GM18861 (cell line): ENCODE measurements at regions not wholly inside any gene's neighbourhood (a gene's known extent, or its start where the extent isn't known, plus 50 kb on each side); places are given as distances from the start of the nearest gene placed in this dataset.
"Not testable (repeated sequence)": the region's sequence is repeated elsewhere in the genome, so short reads cannot be mapped to it uniquely, and the experiment has no call there.

Experiments used
- ATAC-seq: cut with Tn5 transposase; IDR thresholded peaks from one replicate; pipeline ENCODE4 v1.9.1; 2021; ENCODE audit not compliant: unreplicated experiment

GRCh38 chr1:80632284-80632683 is 1168.5 kb upstream of the ADGRL2 start:
- no peak for ATAC-seq

DNA sequence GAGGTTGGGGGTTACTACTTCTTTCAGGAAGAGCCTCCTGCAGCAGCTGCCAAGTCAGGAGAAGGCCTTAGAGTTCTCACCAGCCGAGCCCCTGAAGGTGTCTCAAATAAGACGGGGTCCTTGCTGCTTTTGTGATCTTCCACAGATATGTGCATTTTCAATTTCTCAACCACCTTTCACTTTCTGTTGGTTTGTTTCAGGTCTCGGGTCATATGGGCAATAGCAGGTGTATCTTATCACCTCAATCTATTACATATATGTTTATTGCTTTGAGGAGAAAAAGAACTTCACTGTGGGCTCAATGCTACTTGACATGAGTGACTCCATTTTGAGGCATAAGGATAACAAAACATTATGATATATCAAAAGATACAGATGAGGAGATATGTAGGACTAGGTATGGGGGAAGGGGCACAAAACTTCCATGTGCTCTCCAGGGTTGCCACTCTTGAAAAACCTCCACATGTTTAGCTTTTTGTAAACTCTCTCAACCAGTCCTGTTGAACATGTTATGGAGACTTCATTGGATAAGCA is 1171.4 kb upstream of the ADGRL2 start:
- ATAC-seq = no peak

DNA sequence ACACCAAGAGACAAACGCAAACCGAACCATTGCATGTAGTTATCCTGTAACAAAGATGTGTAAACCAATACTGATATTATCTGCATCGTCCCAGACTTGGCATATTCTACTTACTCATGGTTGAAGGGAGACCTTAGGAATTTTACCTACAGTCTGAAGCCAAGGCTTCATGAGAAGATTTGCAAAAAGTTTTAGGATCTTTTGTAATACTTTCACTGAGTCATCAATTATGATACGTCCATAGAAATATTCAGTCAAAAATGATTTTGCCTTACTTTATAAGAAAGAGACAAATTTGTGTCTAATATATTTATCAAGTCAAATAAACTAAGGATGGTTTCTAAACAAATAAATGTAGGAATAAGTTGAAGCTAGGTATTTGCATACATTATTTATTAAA is 1176.1 kb upstream of the ADGRL2 start:
- ATAC-seq = no peak

- no peak for ATAC-seq
Observed at GRCh38 chr1:80607064-80607463, 1193.7 kb upstream of the ADGRL2 start.

DNA sequence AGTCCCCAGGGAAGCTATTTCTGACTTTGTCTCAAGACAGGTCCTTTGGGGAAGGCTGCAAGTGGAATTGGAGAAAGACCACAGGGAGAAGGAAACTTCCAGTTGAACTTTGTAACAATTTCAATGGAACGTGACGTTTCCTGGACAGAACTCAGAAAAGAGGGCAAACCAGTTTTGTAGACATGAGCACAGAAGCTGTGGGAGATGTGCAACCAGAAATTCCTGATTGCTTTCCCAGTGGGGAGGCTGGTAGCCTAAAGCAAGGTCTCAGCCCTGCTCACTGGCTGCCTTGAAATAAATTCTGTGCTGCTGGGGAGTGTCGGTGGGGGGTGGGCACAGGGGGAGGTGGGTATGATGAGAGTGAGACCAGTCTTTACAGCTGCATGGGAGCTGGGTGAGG is 1206.7 kb upstream of the ADGRL2 start:
- ATAC-seq = no peak

- ATAC-seq = no peak
Observed at GRCh38 chr1:80593197-80593596, 1207.5 kb upstream of the ADGRL2 start.

DNA sequence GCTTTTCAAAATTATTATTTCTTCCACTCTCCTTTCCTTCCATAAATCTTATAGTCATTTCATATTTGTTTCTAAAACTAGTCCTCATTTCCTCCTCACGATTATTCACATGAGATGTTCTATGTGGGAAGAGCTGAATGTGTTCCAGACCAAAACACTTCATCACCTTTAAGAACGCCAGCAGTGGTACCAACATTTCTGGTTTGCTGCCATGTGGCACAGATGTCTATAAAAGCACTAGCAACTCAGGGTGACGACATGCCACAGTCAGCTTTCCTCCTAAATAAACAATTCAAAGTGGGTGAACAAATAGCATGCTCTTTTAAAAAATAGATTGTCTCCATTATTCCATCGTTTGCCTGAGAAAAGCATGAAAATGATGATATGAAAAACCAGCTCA is 1217.8 kb upstream of the ADGRL2 start:
- no peak for ATAC-seq

DNA sequence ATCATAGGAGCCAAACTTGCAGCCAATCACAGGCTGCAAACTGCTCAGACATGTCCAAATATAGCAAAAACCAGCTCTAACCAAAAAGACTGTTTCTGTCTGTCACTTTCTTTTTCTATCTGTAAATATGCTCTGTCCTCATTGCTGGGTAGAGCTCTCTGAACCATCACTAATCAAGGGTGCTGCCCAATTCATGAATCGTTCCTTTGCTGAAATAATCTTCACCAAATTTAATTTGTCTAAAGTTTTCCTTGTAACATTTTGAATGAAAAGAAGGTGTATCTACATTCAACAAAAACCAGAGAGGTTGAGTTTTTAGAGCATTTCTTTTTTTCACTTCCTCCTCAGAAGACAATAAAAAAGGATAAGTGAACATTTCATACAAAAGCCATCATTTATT is 1221.7 kb upstream of the ADGRL2 start:
- no peak for ATAC-seq

DNA sequence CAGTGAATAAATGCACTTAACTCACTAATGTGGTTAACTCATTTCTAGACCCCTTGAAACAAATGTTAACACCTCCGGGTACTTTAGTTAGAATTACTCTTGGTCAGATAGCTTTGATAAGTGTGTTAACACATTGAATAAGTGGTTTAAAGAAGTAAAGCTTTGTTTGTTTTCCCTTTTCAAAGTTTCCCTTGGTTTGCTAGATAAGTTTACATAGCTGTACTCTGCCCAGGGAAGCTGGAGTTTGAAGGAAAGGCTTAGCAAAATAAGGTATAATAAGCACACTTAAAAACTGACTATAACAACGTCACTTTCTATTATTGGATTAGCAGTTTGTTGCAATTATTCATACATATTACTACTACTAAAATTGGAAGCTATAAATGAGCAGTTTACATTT is 1233.9 kb upstream of the ADGRL2 start:
- no peak for ATAC-seq

DNA sequence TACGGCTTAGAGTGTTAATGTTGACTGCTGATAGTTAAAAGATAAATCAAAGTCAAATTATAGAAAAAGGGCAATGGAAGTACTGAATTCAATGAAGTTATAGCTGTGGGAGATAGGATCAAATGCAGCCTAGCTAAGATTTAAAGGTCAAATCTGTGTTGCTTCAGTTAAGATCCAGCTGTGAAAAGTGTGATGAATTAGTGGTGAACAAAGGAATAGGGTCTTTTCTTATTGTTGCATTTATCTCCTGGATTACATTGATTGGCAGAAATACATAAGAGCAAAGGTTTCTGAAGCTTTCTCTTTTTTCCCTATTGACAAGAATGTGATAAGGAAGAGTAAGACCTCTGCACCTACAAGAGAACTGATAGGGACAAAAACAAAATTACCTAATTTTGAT is 1234.6 kb upstream of the ADGRL2 start:
- no peak for ATAC-seq

DNA sequence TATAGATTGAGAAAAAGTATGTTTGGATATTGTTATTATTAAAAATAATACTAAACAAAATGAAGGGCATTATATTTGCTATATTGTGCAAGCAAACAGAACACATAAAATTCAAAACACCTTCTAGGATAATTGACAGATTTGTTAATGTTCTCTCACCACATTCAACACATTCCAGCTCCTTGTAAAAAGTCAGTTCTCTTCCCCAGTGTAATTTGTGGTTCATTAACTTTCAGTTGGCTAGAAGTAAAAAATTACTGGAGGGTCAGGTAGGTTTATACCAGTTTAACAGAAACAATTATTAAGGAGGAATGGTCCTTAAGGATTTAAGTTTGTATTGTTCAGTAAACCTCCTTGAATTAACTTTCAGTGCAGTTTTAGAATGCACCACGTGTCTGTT is 1235.3 kb upstream of the ADGRL2 start:
- ATAC-seq = no peak

- no peak for ATAC-seq
Observed at GRCh38 chr1:80542231-80542630, 1258.5 kb upstream of the ADGRL2 start.

- ATAC-seq = no peak
Observed at GRCh38 chr1:80540596-80540995, 1260.1 kb upstream of the ADGRL2 start.

- ATAC-seq = no peak
Observed at GRCh38 chr1:80540149-80540548, 1260.6 kb upstream of the ADGRL2 start.

GRCh38 chr1:80539298-80539697 is 1261.4 kb upstream of the ADGRL2 start:
- ATAC-seq = not testable (repeated sequence)

DNA sequence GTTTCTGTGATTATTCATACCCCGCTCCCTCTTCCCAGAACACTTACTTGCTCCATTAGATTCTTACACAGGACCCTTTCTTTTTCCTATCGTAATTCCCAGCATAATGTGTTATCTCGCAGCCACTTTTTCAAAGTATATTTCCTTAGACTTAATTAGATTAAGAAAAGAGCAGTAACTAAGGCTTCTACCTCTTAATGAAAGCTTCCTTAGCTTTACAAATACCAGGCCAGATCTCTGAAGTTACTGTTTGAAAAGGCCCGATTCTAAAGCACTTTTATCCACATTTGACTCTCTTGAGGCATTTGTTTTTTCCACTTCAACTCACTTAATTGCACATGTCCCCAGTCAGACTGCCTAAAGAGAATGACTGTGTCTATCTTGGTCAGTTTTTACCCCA is 1264.3 kb upstream of the ADGRL2 start:
- ATAC-seq = no peak

DNA sequence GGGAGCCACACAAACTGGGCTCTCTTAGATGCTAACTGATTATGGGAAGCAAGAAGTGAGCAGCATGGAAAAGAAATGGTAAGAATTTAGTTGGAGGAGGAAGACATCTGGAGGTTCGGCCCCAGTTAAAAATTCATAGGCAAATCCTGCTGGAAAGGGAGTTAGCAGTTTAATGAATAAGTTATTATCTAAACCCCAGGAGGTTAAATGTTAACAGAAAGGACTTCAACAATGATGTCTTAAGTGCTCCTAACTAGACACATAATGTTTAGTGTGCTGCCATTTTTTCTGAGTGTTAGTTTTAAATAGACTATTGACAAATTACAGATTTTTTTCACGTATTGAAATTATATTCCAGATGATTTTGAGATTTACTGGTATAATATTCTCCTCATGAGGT is 1265.3 kb upstream of the ADGRL2 start:
- no peak for ATAC-seq

GRCh38 chr1:80534606-80535360 is 1266.0 kb upstream of the ADGRL2 start:
- no peak for ATAC-seq

- ATAC-seq = no peak
Observed at GRCh38 chr1:80533775-80534334, 1266.9 kb upstream of the ADGRL2 start.

DNA sequence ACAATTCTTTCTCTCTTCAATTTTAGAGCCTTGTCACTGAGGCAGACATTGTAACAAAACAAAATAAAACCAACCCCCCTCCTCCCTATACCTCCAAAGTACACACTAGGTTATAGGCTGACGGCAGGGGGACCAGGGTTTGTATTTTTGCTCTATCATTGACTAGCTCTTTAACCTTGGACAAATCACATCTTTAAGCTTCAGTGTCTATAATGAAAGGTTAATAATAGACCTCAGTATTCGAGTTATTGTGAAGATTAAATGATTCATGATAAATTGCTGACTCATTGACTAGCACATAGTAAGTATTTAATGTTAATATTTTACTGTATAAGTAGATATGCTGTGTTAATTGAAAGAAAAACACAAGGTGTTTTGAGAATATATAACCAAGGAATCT is 1267.6 kb upstream of the ADGRL2 start:
- ATAC-seq = no peak

GRCh38 chr1:80531182-80531581 is 1269.6 kb upstream of the ADGRL2 start:
- ATAC-seq = no peak

GRCh38 chr1:80529546-80529945 is 1271.2 kb upstream of the ADGRL2 start:
- ATAC-seq = no peak

DNA sequence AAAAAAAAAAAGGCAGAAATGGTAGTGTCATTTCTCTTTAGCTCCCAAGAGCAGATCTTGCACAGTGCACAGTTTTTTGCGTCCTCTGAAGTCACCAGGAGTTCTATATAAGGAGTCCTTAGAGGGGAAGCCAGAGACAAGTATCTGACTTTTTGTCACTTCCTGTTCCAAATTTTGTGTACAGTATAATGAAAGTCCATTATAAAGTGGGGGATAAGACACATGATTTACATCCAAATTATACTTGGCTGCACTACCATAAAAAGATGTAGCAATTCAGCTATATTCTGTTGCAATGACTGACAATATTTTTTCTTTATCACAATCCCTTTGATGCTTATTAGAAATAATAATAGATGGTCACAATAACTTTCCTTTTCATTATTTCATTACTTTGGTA is 1276.9 kb upstream of the ADGRL2 start:
- ATAC-seq = no peak
